ENCODE measurements at regions not wholly inside any gene's neighbourhood (a gene's known extent, or its start where the extent isn't known, plus 50 kb on each side); places are given as distances from the start of the nearest gene placed in this dataset.
A peak's percentile ranks its signal among the peaks of the same experiment; 100 is the strongest.
"Not testable (repeated sequence)": the region's sequence is repeated elsewhere in the genome, so short reads cannot be mapped to it uniquely, and the experiment has no call there.

GRCh38 chr15:38843051-38843501 is 278.5 kb upstream of the RASGRP1 start:
- Histone ChIP-seq H3K4me1 (ENCODE audit: control insufficient read depth, insufficient read depth, low read length, poor library complexity, severe bottlenecking) (peaks cover 33% of the 10 kb centered on the region), H3K36me3 (ENCODE audit: control insufficient read depth, insufficient read depth, low read length) (no peaks in the 10 kb centered on the region), H3K4me3 (ENCODE audit: extremely low read depth, insufficient read depth, low read length, poor library complexity, severe bottlenecking) (no peak overlapping the region), H3K9me3 (ENCODE audit: control insufficient read depth, low read length) (no peaks in the 10 kb centered on the region), H3K27ac (ENCODE audit: low read depth, low read length, severe bottlenecking) (no peak overlapping the region)
- WGBS, 2 experiments (ENCODE audit: insufficient coverage in 2 of 2) = no CpG with 5 or more reads among the region's 3 CpGs

DNA sequence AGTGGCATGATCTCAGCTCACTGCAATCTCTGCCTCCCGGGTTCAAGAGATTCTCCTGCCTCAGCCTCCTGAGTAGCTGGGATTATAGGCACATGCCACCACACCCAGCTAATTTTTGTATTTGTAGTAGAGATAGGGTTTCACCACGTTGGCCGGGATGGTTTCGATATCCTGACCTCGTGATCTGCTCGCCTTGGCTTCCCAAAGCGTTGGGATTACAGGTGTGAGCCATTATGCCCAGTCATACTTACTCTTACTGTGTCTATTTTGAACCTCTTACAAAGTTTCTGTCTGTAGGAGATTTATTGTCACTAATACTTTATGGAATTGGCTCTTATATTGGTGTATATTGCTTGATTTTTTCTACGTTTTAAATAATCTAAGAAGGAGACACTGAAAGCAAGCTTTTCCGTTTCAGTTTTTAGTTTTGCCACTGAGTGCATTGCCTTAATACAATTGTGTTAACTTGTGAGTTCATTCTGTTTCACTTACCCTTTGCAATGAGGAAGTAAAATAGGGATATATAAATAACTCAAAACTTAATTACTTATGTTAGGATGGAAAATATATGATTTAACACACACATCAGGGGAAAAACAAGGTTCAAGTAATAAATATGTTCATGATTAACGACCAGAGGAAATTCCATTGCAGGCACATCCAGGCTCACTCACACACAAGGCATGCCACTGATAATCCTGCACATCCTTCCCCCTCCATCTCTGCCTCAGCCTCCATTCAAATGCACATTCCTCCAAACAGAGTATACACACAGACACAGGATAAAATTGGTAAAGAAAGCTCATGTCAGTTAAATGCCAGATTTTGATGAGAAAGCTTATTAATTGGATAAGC is 279.3 kb upstream of the RASGRP1 start:
- no peaks in the 10 kb centered on the region for H3K9me3 ChIP-seq (ENCODE audit: control insufficient read depth, low read length)

DNA sequence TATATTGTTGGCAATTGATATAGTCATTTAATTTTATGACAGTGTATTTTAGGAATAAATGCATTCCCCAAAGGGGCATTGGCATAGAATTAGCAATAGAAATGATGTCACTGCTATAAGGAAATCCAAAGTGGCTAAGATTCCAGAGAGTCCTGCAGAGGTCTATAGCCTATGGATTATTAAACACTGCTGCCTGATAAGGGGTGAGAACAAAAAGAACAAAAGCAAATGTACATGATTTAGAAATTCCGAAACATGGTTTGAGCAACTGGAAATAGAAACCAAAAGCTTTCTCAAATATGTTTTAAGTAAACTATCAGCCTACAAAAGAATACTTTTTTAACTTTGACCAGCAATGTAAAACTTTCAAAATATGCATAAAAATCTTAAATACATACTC is 280.1 kb upstream of the RASGRP1 start:
- Histone ChIP-seq H3K4me1 (ENCODE audit: control insufficient read depth, insufficient read depth, low read length, poor library complexity, severe bottlenecking) (peaks cover 33% of the 10 kb centered on the region), H3K4me3 (ENCODE audit: extremely low read depth, insufficient read depth, low read length, poor library complexity, severe bottlenecking) (no peak overlapping the region), H3K36me3 (ENCODE audit: control insufficient read depth, insufficient read depth, low read length) (no peaks in the 10 kb centered on the region), H3K27ac (ENCODE audit: low read depth, low read length, severe bottlenecking) (peak overlapping the region; percentile 17), H3K9me3 (ENCODE audit: control insufficient read depth, low read length) (no peaks in the 10 kb centered on the region)
- WGBS, 2 experiments (ENCODE audit: insufficient coverage in 2 of 2) = 100% methylated on average over 1 of the region's 1 CpG; no CpG with 5 or more reads in 1 of the 2 experiments

More for the DNA sequence above, 279.3 kb upstream of the RASGRP1 start:
- Histone ChIP-seq H3K4me1 (ENCODE audit: control insufficient read depth, insufficient read depth, low read length, poor library complexity, severe bottlenecking) (peaks cover 33% of the 10 kb centered on the region), H3K27ac (ENCODE audit: low read depth, low read length, severe bottlenecking) (peak overlapping the region; percentile 50), H3K4me3 (ENCODE audit: extremely low read depth, insufficient read depth, low read length, poor library complexity, severe bottlenecking) (no peak overlapping the region), H3K36me3 (ENCODE audit: control insufficient read depth, insufficient read depth, low read length) (no peaks in the 10 kb centered on the region)
- WGBS, 2 experiments (ENCODE audit: insufficient coverage in 2 of 2) = 60 to 100% methylated on average over 1 to 2 of the region's 10 CpGs

DNA sequence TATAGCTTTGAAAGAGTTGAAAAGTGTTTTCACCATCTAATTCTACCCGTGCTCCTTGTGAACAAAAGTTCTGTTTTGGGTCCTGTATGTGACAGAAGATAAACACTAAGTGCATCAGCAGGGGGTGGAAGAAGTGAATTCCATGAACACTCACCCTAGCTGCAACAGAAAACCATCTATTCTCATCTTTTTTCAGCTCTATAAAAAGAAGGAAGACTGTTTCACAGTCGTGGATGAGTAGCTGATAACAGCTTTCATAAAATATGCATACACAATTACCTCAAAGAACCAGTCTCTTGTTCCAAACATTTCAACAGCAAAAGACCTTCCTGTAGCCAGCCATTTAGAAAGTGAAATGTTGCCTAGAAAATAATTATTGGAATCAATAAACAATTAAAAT is 281.7 kb upstream of the RASGRP1 start:
- Histone ChIP-seq H3K4me3 (ENCODE audit: extremely low read depth, insufficient read depth, low read length, poor library complexity, severe bottlenecking) (no peak overlapping the region), H3K36me3 (ENCODE audit: control insufficient read depth, insufficient read depth, low read length) (no peaks in the 10 kb centered on the region), H3K27ac (ENCODE audit: low read depth, low read length, severe bottlenecking) (no peak overlapping the region), H3K4me1 (ENCODE audit: control insufficient read depth, insufficient read depth, low read length, poor library complexity, severe bottlenecking) (peaks cover 33% of the 10 kb centered on the region), H3K9me3 (ENCODE audit: control insufficient read depth, low read length) (no peaks in the 10 kb centered on the region)
- no CpG with 5 or more reads among the region's 2 CpGs for whole genome bisulfite sequencing, 2 experiments (ENCODE audit: insufficient coverage in 2 of 2)

- Histone ChIP-seq H3K36me3 (ENCODE audit: control insufficient read depth, insufficient read depth, low read length) (no peaks in the 10 kb centered on the region), H3K9me3 (ENCODE audit: control insufficient read depth, low read length) (no peaks in the 10 kb centered on the region), H3K4me1 (ENCODE audit: control insufficient read depth, insufficient read depth, low read length, poor library complexity, severe bottlenecking) (peaks cover 29% of the 10 kb centered on the region), H3K27ac (ENCODE audit: low read depth, low read length, severe bottlenecking) (no peak overlapping the region), H3K4me3 (ENCODE audit: extremely low read depth, insufficient read depth, low read length, poor library complexity, severe bottlenecking) (no peak overlapping the region)
- WGBS, 2 experiments (ENCODE audit: insufficient coverage in 2 of 2) = 96 to 97% methylated on average over 4 to 5 of the region's 5 CpGs
Observed at GRCh38 chr15:38847666-38848065, 283.1 kb upstream of the RASGRP1 start.

- H3K4me3 ChIP-seq (ENCODE audit: extremely low read depth, insufficient read depth, low read length, poor library complexity, severe bottlenecking) = no peak overlapping the region
- H3K4me1 ChIP-seq (ENCODE audit: control insufficient read depth, insufficient read depth, low read length, poor library complexity, severe bottlenecking) = peaks cover 15% of the 10 kb centered on the region
- WGBS, 2 experiments (ENCODE audit: insufficient coverage in 2 of 2) = 0% methylated on average over 1 of the region's 1 CpG
- no peak overlapping the region for H3K27ac ChIP-seq (ENCODE audit: low read depth, low read length, severe bottlenecking)
- no peaks in the 10 kb centered on the region for H3K9me3 ChIP-seq (ENCODE audit: control insufficient read depth, low read length)
- no peaks in the 10 kb centered on the region for H3K36me3 ChIP-seq (ENCODE audit: control insufficient read depth, insufficient read depth, low read length)
Observed at GRCh38 chr15:38849046-38849445, 284.4 kb upstream of the RASGRP1 start.

DNA sequence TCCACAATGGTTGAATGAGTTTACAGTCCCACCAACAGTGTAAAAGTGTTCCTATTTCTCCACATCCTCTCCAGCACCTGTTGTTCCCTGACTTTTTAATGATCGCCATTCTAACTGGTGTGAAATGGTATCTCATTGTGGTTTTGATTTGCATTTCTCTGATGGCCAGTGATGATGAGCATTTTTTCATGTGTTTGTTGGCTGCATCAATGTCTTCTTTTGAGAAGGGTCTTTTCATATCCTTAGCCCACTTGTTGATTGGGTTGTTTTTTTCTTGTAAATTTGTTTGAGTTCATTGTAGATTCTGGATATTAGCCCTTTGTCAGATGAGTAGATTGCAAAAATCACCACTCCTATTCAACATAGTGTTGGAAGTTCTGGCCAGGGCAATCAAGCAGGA is 287.6 kb upstream of the RASGRP1 start:
- not testable (repeated sequence) for H3K36me3 ChIP-seq (ENCODE audit: control insufficient read depth, insufficient read depth, low read length); H3K27ac ChIP-seq (ENCODE audit: low read depth, low read length, severe bottlenecking); H3K9me3 ChIP-seq (ENCODE audit: control insufficient read depth, low read length); H3K4me1 ChIP-seq (ENCODE audit: control insufficient read depth, insufficient read depth, low read length, poor library complexity, severe bottlenecking); H3K4me3 ChIP-seq (ENCODE audit: extremely low read depth, insufficient read depth, low read length, poor library complexity, severe bottlenecking)
- WGBS, 2 experiments (ENCODE audit: insufficient coverage in 2 of 2) = no CpG with 5 or more reads among the region's 1 CpG

DNA sequence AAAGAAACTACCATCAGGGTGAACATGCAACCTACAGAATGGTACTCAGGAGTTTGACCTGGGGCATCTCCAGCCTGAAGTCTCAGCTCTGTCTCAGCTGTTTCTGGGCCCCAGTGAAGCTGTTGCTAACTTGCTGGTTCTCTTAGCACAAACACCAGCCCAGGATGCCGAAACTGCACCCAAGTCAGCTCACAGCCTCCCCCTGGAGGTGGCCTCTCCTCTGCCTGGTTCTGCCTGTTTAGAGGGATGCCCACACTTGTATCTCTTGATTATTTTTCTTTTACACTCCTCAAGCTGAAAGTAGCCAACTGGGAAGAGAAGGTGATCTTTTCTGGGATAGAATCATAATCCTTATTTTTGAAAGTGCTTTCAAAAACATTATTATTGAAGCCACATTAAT is 289.0 kb upstream of the RASGRP1 start:
- no peaks in the 10 kb centered on the region for H3K9me3 ChIP-seq (ENCODE audit: control insufficient read depth, low read length)
- no peaks in the 10 kb centered on the region for H3K36me3 ChIP-seq (ENCODE audit: control insufficient read depth, insufficient read depth, low read length)
- H3K27ac ChIP-seq (ENCODE audit: low read depth, low read length, severe bottlenecking) = no peak overlapping the region
- WGBS, 2 experiments (ENCODE audit: insufficient coverage in 2 of 2) = 40 to 50% methylated on average over 1 of the region's 1 CpG
- H3K4me3 ChIP-seq (ENCODE audit: extremely low read depth, insufficient read depth, low read length, poor library complexity, severe bottlenecking) = no peak overlapping the region
- no peaks in the 10 kb centered on the region for H3K4me1 ChIP-seq (ENCODE audit: control insufficient read depth, insufficient read depth, low read length, poor library complexity, severe bottlenecking)

- no peak overlapping the region for H3K27ac ChIP-seq (ENCODE audit: low read depth, low read length, severe bottlenecking)
- no peaks in the 10 kb centered on the region for H3K4me1 ChIP-seq (ENCODE audit: control insufficient read depth, insufficient read depth, low read length, poor library complexity, severe bottlenecking)
- no peak overlapping the region for H3K4me3 ChIP-seq (ENCODE audit: extremely low read depth, insufficient read depth, low read length, poor library complexity, severe bottlenecking)
- no peaks in the 10 kb centered on the region for H3K36me3 ChIP-seq (ENCODE audit: control insufficient read depth, insufficient read depth, low read length)
- H3K9me3 ChIP-seq (ENCODE audit: control insufficient read depth, low read length) = no peaks in the 10 kb centered on the region
- WGBS, 2 experiments (ENCODE audit: insufficient coverage in 2 of 2) = 79 to 88% methylated on average over 4 of the region's 4 CpGs
Observed at GRCh38 chr15:38854506-38854905, 289.9 kb upstream of the RASGRP1 start.

GRCh38 chr15:38857814-38858213 is 293.2 kb upstream of the RASGRP1 start:
- Histone ChIP-seq H3K4me3 (ENCODE audit: extremely low read depth, insufficient read depth, low read length, poor library complexity, severe bottlenecking) (no peak overlapping the region), H3K9me3 (ENCODE audit: control insufficient read depth, low read length) (no peaks in the 10 kb centered on the region), H3K4me1 (ENCODE audit: control insufficient read depth, insufficient read depth, low read length, poor library complexity, severe bottlenecking) (no peaks in the 10 kb centered on the region), H3K36me3 (ENCODE audit: control insufficient read depth, insufficient read depth, low read length) (no peaks in the 10 kb centered on the region), H3K27ac (ENCODE audit: low read depth, low read length, severe bottlenecking) (no peak overlapping the region)
- 67% methylated on average over 1 of the region's 1 CpG; no CpG with 5 or more reads in 1 of the 2 experiments for WGBS, 2 experiments (ENCODE audit: insufficient coverage in 2 of 2)

GRCh38 chr15:38859574-38859973 is 295.0 kb upstream of the RASGRP1 start:
- H3K4me1 ChIP-seq (ENCODE audit: control insufficient read depth, insufficient read depth, low read length, poor library complexity, severe bottlenecking) = no peaks in the 10 kb centered on the region
- H3K4me3 ChIP-seq (ENCODE audit: extremely low read depth, insufficient read depth, low read length, poor library complexity, severe bottlenecking) = no peak overlapping the region
- H3K27ac ChIP-seq (ENCODE audit: low read depth, low read length, severe bottlenecking) = no peak overlapping the region
- H3K36me3 ChIP-seq (ENCODE audit: control insufficient read depth, insufficient read depth, low read length) = no peaks in the 10 kb centered on the region
- WGBS, 2 experiments (ENCODE audit: insufficient coverage in 2 of 2) = 86% methylated on average over 1 of the region's 2 CpGs; no CpG with 5 or more reads in 1 of the 2 experiments
- H3K9me3 ChIP-seq (ENCODE audit: control insufficient read depth, low read length) = no peaks in the 10 kb centered on the region

All from mesodermal cell (in vitro differentiated cells).